HepG2 (cell line): ENCODE measurements at regions not wholly inside any gene's neighbourhood (a gene's known extent, or its start where the extent isn't known, plus 50 kb on each side); places are given as distances from the start of the nearest gene placed in this dataset. TPM values are rescaled to one million over a fixed set of nuclear protein-coding genes. Genes with fewer than 3 reads are reported as not detected.

ENCODE experiments used
- ATAC-seq: fragments of 200-7000 bp; cut with Tn5 transposase; 3 replicates; pipeline ENCODE4 v1.9.1; 2020; ENCODE audit warnings: mild to moderate bottlenecking, moderate library complexity
- BruUV-seq: library from RNA; stranded (reverse); fragments of 400-500 nt; replicated peaks from 2 replicates; lab custom pipeline; 2021; lab: Mats Ljungman, UMichigan
- CTCF ChIA-PET: fragments of 300-600 bp; formaldehyde crosslinking; extraction: SDS; loops from one replicate; lab custom pipeline; 2021; ENCODE audit warnings: low total read pairs, inconsistent platforms, low intra/inter-chr PET ratio; lab: Yijun Ruan, JAX
- POLR2A ChIA-PET: fragments of 350-600 bp; sonication (Branson Sonifier 250); formaldehyde crosslinking; loops from one replicate; lab custom pipeline; 2020; ENCODE audit warnings: antibody characterized with exemption, inconsistent platforms; lab: Yijun Ruan, JAX
- DNase-seq: peaks from one replicate; pipeline ENCODE4 v3.0.0-alpha.2; 2015; ENCODE audit warnings: low spot score
- FAIRE-seq: peaks from 3 replicates; lab custom pipeline; 2011; peaks lifted over from hg19 to GRCh38; lab: Jason Lieb, UNC
- H2AFZ ChIP-seq: one replicate; pipeline ENCODE4 v1.6.1; 2011; ENCODE audit warnings: low read length, inconsistent platforms
- H3K27ac ChIP-seq: fragments of 300-600 bp; 3 replicates; pipeline ENCODE4 v1.8.0; 2011; ENCODE audit warnings: mixed run types, mild to moderate bottlenecking, mixed read lengths, low read length, inconsistent platforms; ENCODE audit not compliant: insufficient read depth; ENCODE audit errors: extremely low read length
- H3K27me3 ChIP-seq, 2 experiments: fragments of 200-600 bp in 1 of 2; 2 replicates in 1 of 2; 3 replicates in 1 of 2; pipeline versions ENCODE4 v1.6.0 to v1.8.0; 2011; ENCODE audit warnings: low read length in 2 of 2, mild to moderate bottlenecking in 2 of 2, moderate library complexity in 2 of 2, inconsistent platforms in 1 of 2; ENCODE audit not compliant: insufficient read depth in 2 of 2, control insufficient read depth in 1 of 2
- H3K36me3 ChIP-seq, 2 experiments: fragments of 200-600 bp in 1 of 2; replicated peaks in 1 of 2; 2 replicates in 1 of 2; 3 replicates in 1 of 2; pipeline versions ENCODE4 v1.5.1 to v1.8.0; 2011; ENCODE audit warnings: low read length in 2 of 2, inconsistent platforms in 1 of 2; ENCODE audit not compliant: insufficient read depth in 2 of 2, control insufficient read depth in 1 of 2
- H3K4me1 ChIP-seq: 2 replicates; pipeline ENCODE4 v1.5.1; 2012; ENCODE audit warnings: low read length, inconsistent platforms; ENCODE audit not compliant: insufficient read depth
- H3K4me2 ChIP-seq: 2 replicates; pipeline ENCODE4 v1.6.0; 2011; ENCODE audit warnings: low read depth, low read length, inconsistent platforms
- H3K4me3 ChIP-seq, 3 experiments: fragments of 200-600 bp in 1 of 3; sonication (generic), shearing (Covaris generic) in 1 of 3; replicated peaks in 1 of 3; 2 replicates each; pipeline ENCODE4 v1.5.1; 2011 to 2016; ENCODE audit warnings: low read length in 3 of 3, inconsistent platforms in 2 of 3, low read depth in 2 of 3, mild to moderate bottlenecking in 2 of 3, control low read depth in 1 of 3, mixed read lengths in 1 of 3; ENCODE audit not compliant: insufficient read depth in 1 of 3
- H3K79me2 ChIP-seq: one replicate; pipeline ENCODE4 v1.6.1; 2011; ENCODE audit warnings: low read length, inconsistent platforms; ENCODE audit not compliant: insufficient read depth
- H3K9ac ChIP-seq: 2 replicates; pipeline ENCODE4 v1.6.0; 2011; ENCODE audit warnings: mild to moderate bottlenecking, low read depth, low read length, inconsistent platforms; ENCODE audit not compliant: insufficient read depth
- H3K9me3 ChIP-seq: 2 replicates; pipeline ENCODE4 v1.5.1; 2012; ENCODE audit warnings: mild to moderate bottlenecking, low read length
- H4K20me1 ChIP-seq: 2 replicates; pipeline ENCODE4 v1.6.0; 2011; ENCODE audit warnings: inconsistent platforms, mild to moderate bottlenecking, low read length, moderate library complexity; ENCODE audit not compliant: insufficient read depth
- CREB1 ChIP-seq, 2 experiments: fragments of 450-650 bp in 1 of 2; IDR thresholded peaks; 2 replicates each; pipeline ENCODE4 v1.6.1; 2016 to 2017; ENCODE audit warnings: control low read depth in 1 of 2, mild to moderate bottlenecking in 1 of 2, missing compliant biosample characterization in 1 of 2, missing genetic modification characterization in 1 of 2
- EP300 ChIP-seq, 3 experiments: sonication (generic) in 1 of 3; formaldehyde crosslinking in 1 of 3; IDR thresholded peaks; 2 replicates each; pipeline versions ENCODE4 v1.5.1 to v1.6.1; 2011 to 2020; ENCODE audit warnings: low read depth in 2 of 3, low read length in 2 of 3, borderline replicate concordance in 1 of 3, improper control_type of control experiment in 1 of 3, mild to moderate bottlenecking in 1 of 3, missing genetic modification reagents in 1 of 3, moderate library complexity in 1 of 3
- HDAC2 ChIP-seq: sonication (generic); formaldehyde crosslinking; IDR thresholded peaks from 2 replicates; pipeline ENCODE4 v1.4.0; 2020; ENCODE audit warnings: missing genetic modification reagents
- TBX3 ChIP-seq: fragments of 450-650 bp; IDR thresholded peaks from 2 replicates; pipeline ENCODE4 v1.6.1; 2017; ENCODE audit warnings: antibody characterized with exemption, mild to moderate bottlenecking, inconsistent platforms, borderline replicate concordance
- WGBS: methylation state at CpG from one replicate; pipeline ENCODE4 v1.1.6; 2017; ENCODE audit warnings: low lambda C conversion rate; 5-methylcytosine and 5-hydroxymethylcytosine counted together
- in situ Hi-C: cut with HindIII; loops from 2 replicates; pipeline ENCODE4 v1.10.0; 2017; ENCODE audit warnings: low pct_unique_long_range_greater_than_20kb; ENCODE audit not compliant: extremely low pct_ligation_motif_present
- intact Hi-C: fragments of 100-400 bp; cut with micrococcal nuclease; formaldehyde crosslinking; loops from one replicate; pipeline ENCODE4 v1.10.0; 2022; ENCODE audit not compliant: unreplicated experiment
- microRNA-seq: library from miRNA; unstranded; fragments of <30 nt; microRNA quantifications from one replicate; pipeline ENCODE4, GENCODE V29; 2020
- small RNA-seq, 3 experiments: library from RNA; depleted of rRNA; stranded (forward); fragments of <200 nt; gene quantifications; one replicate each; pipeline ENCODE3, GENCODE V24; 2012; ENCODE audit warnings: low read depth in 2 of 3, low replicate concordance in 1 of 3; ENCODE audit not compliant: insufficient read length in 3 of 3, insufficient read depth in 2 of 3

DNA sequence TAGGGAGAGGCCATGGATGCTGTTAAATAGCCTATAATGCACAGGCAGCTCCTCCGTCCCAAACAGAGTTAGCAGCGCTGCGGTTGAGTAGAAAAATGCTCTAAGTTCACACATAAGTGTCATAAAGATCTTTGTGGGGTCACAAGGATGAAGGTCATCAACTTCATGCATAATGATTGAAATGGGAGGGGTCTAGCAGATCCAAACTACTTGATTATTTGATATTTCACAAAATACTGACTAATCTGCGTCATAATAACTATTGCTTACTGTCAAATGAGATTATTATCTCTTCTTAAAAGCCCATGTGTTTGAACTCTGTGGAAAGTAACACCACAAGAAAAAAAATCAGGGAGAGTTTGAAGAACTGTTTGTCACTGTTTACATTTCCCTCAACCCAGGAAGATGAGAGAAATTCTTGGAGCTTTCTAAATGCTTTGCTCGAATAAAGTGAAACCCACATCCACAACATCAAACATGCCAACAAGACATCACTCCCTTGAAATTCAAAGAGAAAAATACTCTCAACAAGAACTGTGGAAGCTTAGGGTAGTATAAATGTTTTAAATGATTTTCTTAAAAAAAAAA lies 50.5 kb upstream of the CREB1 start:
- TF ChIP-seq HDAC2 (no peak), EP300 (IDR thresholded peaks at IDR 0.05; ENCODE audit: low read depth in 2 of 2, low read length in 2 of 2) (0 out of 4 replicates have a peak, but pooled peaks of 1 of the 2 experiments have one; percentile 10), EP300 (CRISPR knock-in tag; IDR thresholded peaks at IDR 0.05; ENCODE audit: borderline replicate concordance) (no peak), CREB1 (IDR thresholded peaks at IDR 0.05) (peak; percentile 65), CREB1 (CRISPR knock-in tag; IDR thresholded peaks at IDR 0.05) (no peak), TBX3 (peak; percentile 24; the same call in 1 of the 2 replicates)
- Histone ChIP-seq H3K79me2 (no peaks in the 10 kb centered on the region), H4K20me1 (no peaks in the 10 kb centered on the region), H3K9ac (no peak overlapping the region), H3K36me3 (no peaks in the 10 kb centered on the region), H2AFZ (peak overlapping the region; percentile 44), H3K4me2 (no peak overlapping the region), H3K27ac (no peak overlapping the region), H3K27me3 (no peaks in the 10 kb centered on the region), H3K4me1 (peaks cover 12% of the 10 kb centered on the region; the same call in 1 of the 2 replicates), H3K9me3 (no peaks in the 10 kb centered on the region), H3K4me3 (no peak overlapping the region)
- intact Hi-C loops (loop anchor here (10.0 kb wide), 1 partner anchor 314 kb away; the partner anchor contains the start of gene KLF7), in situ Hi-C loops (no loop called here)
- no TSS peak for BruUV-seq
- ATAC-seq (no peak), FAIRE-seq (no peak), DNase-seq (peak; percentile 52)
- POLR2A ChIA-PET: no interaction called here
- WGBS: 11% methylated on average over 5 of the region's 5 CpGs
- CTCF ChIA-PET: no interaction called here

Small RNAs in the stretch of these regions (microRNA-seq; reads per million reads assigned to microRNA genes)
- not detected for gene MIR1302-4

Small RNAs in the stretch of these regions (small RNA-seq; reads per million reads assigned to genes)
- gene MIR1302-4: 0 reads per million in 3 experiments
